H9 (cell line): ENCODE measurements at regions not wholly inside any gene's neighbourhood (a gene's known extent, or its start where the extent isn't known, plus 50 kb on each side); places are given as distances from the start of the nearest gene placed in this dataset.

Source experiments
- DNase-seq: peaks from one replicate; pipeline ENCODE4 v3.0.0-alpha.2; 2017
- H2AFZ ChIP-seq: one replicate; pipeline ENCODE4 v1.6.1; 2013; ENCODE audit warnings: mild to moderate bottlenecking, low read length, control low read depth, moderate library complexity
- H2AK5ac ChIP-seq: 2 replicates; pipeline ENCODE4 v1.6.1; 2013; ENCODE audit warnings: low read length, control low read depth, mixed read lengths; ENCODE audit not compliant: insufficient read length
- H2BK120ac ChIP-seq: one replicate; pipeline ENCODE4 v1.6.1; 2013; ENCODE audit warnings: low read depth, mild to moderate bottlenecking, low read length, control low read depth, inconsistent platforms; ENCODE audit not compliant: poor library complexity, severe bottlenecking
- H2BK12ac ChIP-seq: 2 replicates; pipeline ENCODE4 v1.6.1; 2013; ENCODE audit warnings: low read length, control low read depth, mixed read lengths, low read depth; ENCODE audit not compliant: insufficient read length
- H2BK15ac ChIP-seq: 2 replicates; pipeline ENCODE4 v1.6.1; 2013; ENCODE audit warnings: low read depth, low read length, control low read depth
- H2BK20ac ChIP-seq: one replicate; pipeline ENCODE4 v1.6.1; 2013; ENCODE audit warnings: low read depth, mild to moderate bottlenecking, low read length, control low read depth, inconsistent platforms; ENCODE audit not compliant: poor library complexity, severe bottlenecking
- H2BK5ac ChIP-seq: 2 replicates; pipeline ENCODE4 v1.6.1; 2013; ENCODE audit warnings: low read length, control low read depth, mixed read lengths; ENCODE audit not compliant: insufficient read length
- H3K14ac ChIP-seq: 2 replicates; pipeline ENCODE4 v1.6.1; 2013; ENCODE audit warnings: low read length, control low read depth; ENCODE audit not compliant: insufficient read depth
- H3K18ac ChIP-seq: 2 replicates; pipeline ENCODE4 v1.6.1; 2013; ENCODE audit warnings: low read depth, mild to moderate bottlenecking, mixed read lengths, low read length, control low read depth; ENCODE audit not compliant: insufficient read length
- H3K23ac ChIP-seq: 2 replicates; pipeline ENCODE4 v1.6.1; 2013; ENCODE audit warnings: low read length, control low read depth, mixed read lengths, low read depth; ENCODE audit not compliant: insufficient read length
- H3K23me2 ChIP-seq: 2 replicates; pipeline ENCODE4 v1.6.1; 2013; ENCODE audit warnings: low read depth, mild to moderate bottlenecking, mixed read lengths, low read length, control low read depth; ENCODE audit not compliant: insufficient read length, poor library complexity, severe bottlenecking
- H3K27ac ChIP-seq: 2 replicates; pipeline ENCODE4 v1.5.1; 2013; ENCODE audit warnings: low read length, control low read depth, mixed read lengths, low read depth; ENCODE audit not compliant: insufficient read length
- H3K27me3 ChIP-seq: 2 replicates; pipeline ENCODE4 v1.6.1; 2013; ENCODE audit warnings: low read length, control low read depth, inconsistent platforms; ENCODE audit not compliant: insufficient read depth
- H3K4ac ChIP-seq: 2 replicates; pipeline ENCODE4 v1.6.1; 2013; ENCODE audit warnings: low read depth, mild to moderate bottlenecking, control low read depth, inconsistent platforms, low read length, moderate library complexity
- H3K4me1 ChIP-seq: 2 replicates; pipeline ENCODE4 v1.6.1; 2013; ENCODE audit warnings: low read length, control low read depth, inconsistent platforms; ENCODE audit not compliant: insufficient read depth
- H3K4me2 ChIP-seq: 2 replicates; pipeline ENCODE4 v1.6.1; 2013; ENCODE audit warnings: low read length, control low read depth, mixed read lengths; ENCODE audit not compliant: insufficient read length, insufficient read depth
- H3K56ac ChIP-seq: 2 replicates; pipeline ENCODE4 v1.6.1; 2013; ENCODE audit warnings: low read depth, mild to moderate bottlenecking, mixed read lengths, low read length, control low read depth; ENCODE audit not compliant: insufficient read length
- H3K79me1 ChIP-seq: 2 replicates; pipeline ENCODE4 v1.6.1; 2013; ENCODE audit warnings: low read depth, mild to moderate bottlenecking, moderate library complexity, low read length, control low read depth, inconsistent platforms; ENCODE audit not compliant: insufficient read depth, poor library complexity, severe bottlenecking
- H3K79me2 ChIP-seq: 2 replicates; pipeline ENCODE4 v1.6.1; 2013; ENCODE audit warnings: low read length, control low read depth, inconsistent platforms; ENCODE audit not compliant: insufficient read depth
- H3K9ac ChIP-seq: 2 replicates; pipeline ENCODE4 v1.6.1; 2013; ENCODE audit warnings: low read length, control low read depth, mixed read lengths; ENCODE audit not compliant: insufficient read length; ENCODE audit errors: extremely low read depth
- H3K9me3 ChIP-seq: one replicate; pipeline ENCODE4 v1.6.1; 2013; ENCODE audit warnings: low read depth, low read length, inconsistent platforms; ENCODE audit not compliant: control insufficient read depth
- H3T11ph ChIP-seq: one replicate; pipeline ENCODE4 v1.6.1; 2013; ENCODE audit warnings: mild to moderate bottlenecking, low read length, control low read depth, inconsistent platforms
- H4K20me1 ChIP-seq: one replicate; pipeline ENCODE4 v1.6.1; 2013; ENCODE audit not compliant: control insufficient read depth, insufficient read length, insufficient read depth
- H4K5ac ChIP-seq: 2 replicates; pipeline ENCODE4 v1.6.1; 2013; ENCODE audit warnings: low read depth, mild to moderate bottlenecking, mixed read lengths, low read length, control low read depth; ENCODE audit not compliant: insufficient read length
- H4K8ac ChIP-seq: replicated peaks from 2 replicates; pipeline ENCODE4 v1.6.1; 2013; ENCODE audit warnings: low read length, control low read depth, mixed read lengths, low read depth; ENCODE audit not compliant: insufficient read length
- H4K91ac ChIP-seq: 2 replicates; pipeline ENCODE4 v1.6.1; 2013; ENCODE audit warnings: low read depth, mild to moderate bottlenecking, moderate library complexity, mixed read lengths, low read length, control low read depth; ENCODE audit not compliant: insufficient read length
- H3K27ac Mint-ChIP-seq, 3 experiments: 2 replicates in 2 of 3; 3 replicates in 1 of 3; pipeline ENCODE4 v1.8.0; 2020 to 2021; ENCODE audit warnings: mixed read lengths in 3 of 3, mild to moderate bottlenecking in 1 of 3, moderate library complexity in 1 of 3
- H3K27me3 Mint-ChIP-seq: 2 replicates; pipeline ENCODE4 v1.8.0; 2021; ENCODE audit warnings: low read depth, mild to moderate bottlenecking, moderate library complexity, mixed read lengths
- H3K36me3 Mint-ChIP-seq, 3 experiments: 2 replicates in 2 of 3; 3 replicates in 1 of 3; pipeline ENCODE4 v1.8.0; 2020 to 2021; ENCODE audit warnings: low read depth in 3 of 3, mixed read lengths in 3 of 3; ENCODE audit not compliant: insufficient read depth in 1 of 3
- H3K4me1 Mint-ChIP-seq, 2 experiments: 2 replicates each; pipeline ENCODE4 v1.8.0; 2020; ENCODE audit warnings: mixed read lengths in 2 of 2
- H3K4me3 Mint-ChIP-seq, 2 experiments: 2 replicates in 1 of 2; 3 replicates in 1 of 2; pipeline ENCODE4 v1.8.0; 2020 to 2021; ENCODE audit warnings: mild to moderate bottlenecking in 2 of 2, mixed read lengths in 2 of 2, moderate library complexity in 1 of 2
- H3K9me3 Mint-ChIP-seq, 2 experiments: 2 replicates in 1 of 2; 3 replicates in 1 of 2; pipeline ENCODE4 v1.8.0; 2020; ENCODE audit warnings: mild to moderate bottlenecking in 2 of 2, mixed read lengths in 2 of 2, moderate library complexity in 1 of 2
- WGBS: extraction: QIAGEN DNeasy Blood & Tissue Kit; methylation state at CpG from one replicate; pipeline ENCODE4 v1.1.7; 2013; ENCODE audit warnings: missing lambda C conversion rate, low lambda C conversion rate, mixed read lengths; ENCODE audit not compliant: insufficient read length; ENCODE audit errors: extremely low coverage; 5-methylcytosine and 5-hydroxymethylcytosine counted together
- TF ChIP-seq, protein P1 (sequence below): fragments of 200-600 bp; sonication (generic); conservative IDR thresholded peaks from 3 replicates; pipeline ENCODE4 v1.8.0; 2021; ENCODE audit warnings: antibody characterized with exemption, mild to moderate bottlenecking

DNA sequence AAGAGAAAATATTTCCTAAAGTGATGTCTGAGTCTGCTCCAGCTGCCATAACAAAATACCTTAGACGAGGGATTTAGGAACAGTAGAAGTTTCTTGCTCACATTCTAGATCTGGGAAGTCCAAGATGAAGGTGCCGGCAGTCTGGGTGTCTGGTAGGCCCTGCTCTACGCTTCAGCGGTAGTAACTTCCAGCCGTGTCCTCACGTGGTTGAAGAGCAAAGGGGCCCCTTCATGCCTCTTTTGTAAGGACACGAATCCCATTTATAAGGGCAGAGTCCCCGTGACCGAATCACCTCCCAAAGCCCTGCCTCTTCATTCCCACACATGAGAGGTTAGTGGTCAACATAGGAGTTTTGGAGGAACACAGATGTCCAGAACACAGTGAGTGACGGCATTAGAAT is 52.2 kb upstream of the INPP5A start:
- H3K27ac ChIP-seq: no peak overlapping the region
- H2BK5ac ChIP-seq: no peak overlapping the region
- no peak overlapping the region for H4K5ac ChIP-seq
- H3K36me3 Mint-ChIP-seq: no peaks in the 10 kb centered on the region; a peak in 1 of 7 replicates
- peaks cover 12 to 15% of the 10 kb centered on the region in 2 experiments; a peak in 3 of 4 replicates for H3K4me1 Mint-ChIP-seq
- H3K14ac ChIP-seq: no peak overlapping the region
- H3K79me2 ChIP-seq: no peaks in the 10 kb centered on the region
- H3T11ph ChIP-seq: no peak overlapping the region
- H3K4me3 Mint-ChIP-seq: no peak overlapping the region
- no peak overlapping the region; a peak in 1 of 7 replicates for H3K27ac Mint-ChIP-seq
- H4K91ac ChIP-seq: no peak overlapping the region
- no peak overlapping the region for H3K9ac ChIP-seq
- no peak overlapping the region for H2BK15ac ChIP-seq
- H3K79me1 ChIP-seq: no peaks in the 10 kb centered on the region
- H3K27me3 ChIP-seq: no peaks in the 10 kb centered on the region; the same call in 1 of the 2 replicates
- H3K4ac ChIP-seq: no peak overlapping the region
- no peak overlapping the region for H3K56ac ChIP-seq
- H2AFZ ChIP-seq: no peak overlapping the region
- H3K4me2 ChIP-seq: no peak overlapping the region
- TF ChIP-seq, protein P1, sequence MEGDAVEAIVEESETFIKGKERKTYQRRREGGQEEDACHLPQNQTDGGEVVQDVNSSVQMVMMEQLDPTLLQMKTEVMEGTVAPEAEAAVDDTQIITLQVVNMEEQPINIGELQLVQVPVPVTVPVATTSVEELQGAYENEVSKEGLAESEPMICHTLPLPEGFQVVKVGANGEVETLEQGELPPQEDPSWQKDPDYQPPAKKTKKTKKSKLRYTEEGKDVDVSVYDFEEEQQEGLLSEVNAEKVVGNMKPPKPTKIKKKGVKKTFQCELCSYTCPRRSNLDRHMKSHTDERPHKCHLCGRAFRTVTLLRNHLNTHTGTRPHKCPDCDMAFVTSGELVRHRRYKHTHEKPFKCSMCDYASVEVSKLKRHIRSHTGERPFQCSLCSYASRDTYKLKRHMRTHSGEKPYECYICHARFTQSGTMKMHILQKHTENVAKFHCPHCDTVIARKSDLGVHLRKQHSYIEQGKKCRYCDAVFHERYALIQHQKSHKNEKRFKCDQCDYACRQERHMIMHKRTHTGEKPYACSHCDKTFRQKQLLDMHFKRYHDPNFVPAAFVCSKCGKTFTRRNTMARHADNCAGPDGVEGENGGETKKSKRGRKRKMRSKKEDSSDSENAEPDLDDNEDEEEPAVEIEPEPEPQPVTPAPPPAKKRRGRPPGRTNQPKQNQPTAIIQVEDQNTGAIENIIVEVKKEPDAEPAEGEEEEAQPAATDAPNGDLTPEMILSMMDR: no peak
- no peaks in the 10 kb centered on the region for H3K9me3 ChIP-seq
- no peak overlapping the region for H4K8ac ChIP-seq
- no peak overlapping the region for H2AK5ac ChIP-seq
- H3K23me2 ChIP-seq: no peaks in the 10 kb centered on the region
- no peak overlapping the region for H2BK12ac ChIP-seq
- peaks cover 21% of the 10 kb centered on the region for H3K27me3 Mint-ChIP-seq
- H2BK20ac ChIP-seq: no peak overlapping the region
- no peak overlapping the region for H3K23ac ChIP-seq
- H3K4me1 ChIP-seq: no peaks in the 10 kb centered on the region; the same call in 1 of the 2 replicates
- no peak for DNase-seq
- WGBS: no CpG with 5 or more reads among the region's 10 CpGs
- no peak overlapping the region for H2BK120ac ChIP-seq
- no peaks in the 10 kb centered on the region for H4K20me1 ChIP-seq
- H3K9me3 Mint-ChIP-seq: peaks cover 2 to 7% of the 10 kb centered on the region in 2 experiments; a peak in 3 of 5 replicates
- H3K18ac ChIP-seq: no peak overlapping the region
